A204.1 (cell line): ENCODE measurements at regions not wholly inside any gene's neighbourhood (a gene's known extent, or its start where the extent isn't known, plus 50 kb on each side); places are given as distances from the start of the nearest gene placed in this dataset.

Source experiments
- FAIRE-seq: peaks from 2 replicates; lab custom pipeline; 2012; peaks lifted over from hg19 to GRCh38; lab: Jason Lieb, UNC

DNA sequence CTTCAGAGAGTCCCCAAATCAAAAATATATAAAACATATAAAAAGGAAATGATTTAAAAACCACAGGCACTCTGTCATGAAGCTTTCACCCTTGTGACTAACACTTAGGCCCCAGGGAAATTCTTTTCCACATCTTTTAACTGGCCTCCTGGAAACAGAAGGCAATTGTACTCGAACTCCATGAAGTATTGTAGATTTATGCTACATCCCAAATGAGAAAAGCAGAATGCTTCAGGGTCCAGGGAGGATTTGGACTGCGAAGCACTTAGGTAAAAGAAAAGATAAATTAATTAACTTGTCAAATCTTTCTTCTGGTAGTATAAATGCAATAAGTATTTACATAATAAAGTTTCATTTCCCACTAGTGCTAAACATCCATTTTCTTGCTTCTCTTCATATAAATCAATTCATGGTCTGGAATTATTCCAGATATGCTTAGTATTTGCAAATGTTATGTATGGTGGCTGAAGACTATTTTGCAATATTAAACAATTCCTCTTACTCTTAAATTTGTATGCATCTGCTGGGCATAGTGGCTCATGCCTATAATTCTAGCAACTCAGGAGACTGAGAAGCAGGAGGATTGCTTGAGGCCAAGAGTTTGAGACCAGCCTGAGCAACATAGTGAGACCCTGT is 64.9 kb upstream of the ELL2 start:
- FAIRE-seq: no peak

DNA sequence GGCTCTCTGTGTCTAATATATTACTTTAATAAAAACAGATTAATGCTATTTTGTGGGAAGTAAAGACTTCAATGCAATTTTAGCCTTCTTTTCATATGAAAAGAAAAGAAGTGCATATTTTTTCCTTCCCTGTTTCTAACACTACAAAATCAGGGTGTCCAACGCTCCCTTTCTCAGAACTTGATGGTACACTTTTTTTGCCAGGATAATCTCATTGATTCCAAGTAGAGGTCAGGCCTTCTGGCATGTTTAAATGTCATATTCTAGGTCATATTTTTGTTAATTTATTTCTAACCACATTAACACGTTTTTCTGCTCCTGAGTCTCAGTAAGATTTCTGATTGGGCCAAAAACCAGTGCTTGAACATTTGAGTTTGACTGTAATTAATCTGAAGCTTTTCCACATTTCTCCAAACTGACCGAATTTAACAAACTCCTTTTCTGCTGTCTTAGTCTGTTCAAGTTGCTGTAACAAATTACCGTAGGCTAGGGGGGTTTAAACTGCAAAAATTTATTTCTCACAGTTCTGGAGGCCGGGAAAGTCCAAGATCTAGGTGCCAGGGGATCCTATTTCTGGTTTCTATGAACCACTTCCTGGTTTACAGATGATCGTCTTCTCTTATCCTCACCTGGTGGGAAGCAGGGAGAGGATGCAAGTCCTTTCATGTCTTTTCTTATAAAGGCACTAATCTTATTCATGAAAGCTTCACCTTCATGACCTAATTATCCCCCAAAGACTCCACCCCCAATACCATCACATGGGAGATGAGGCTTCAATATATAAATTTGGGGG is 63.2 kb upstream of the ELL2 start:
- no peak for FAIRE-seq

DNA sequence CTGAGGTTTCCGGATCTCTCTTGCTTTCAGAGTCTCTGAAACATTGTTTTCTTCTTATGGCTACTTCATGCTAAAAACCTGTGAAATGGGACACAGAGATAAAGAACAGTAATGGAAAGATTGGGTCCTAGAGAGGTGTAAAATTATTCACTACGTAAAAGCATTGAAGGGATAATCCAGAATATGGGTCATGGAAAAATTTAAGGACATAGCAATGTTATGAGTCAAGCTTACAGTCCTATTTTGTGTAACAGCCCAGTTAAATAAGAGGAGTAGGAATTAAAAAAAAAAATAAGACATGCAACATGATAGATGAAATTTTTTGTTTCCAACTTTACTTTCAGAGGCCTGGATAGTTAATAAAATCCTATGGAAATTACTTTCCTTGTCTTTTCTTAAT is 61.9 kb upstream of the ELL2 start:
- FAIRE-seq: no peak

DNA sequence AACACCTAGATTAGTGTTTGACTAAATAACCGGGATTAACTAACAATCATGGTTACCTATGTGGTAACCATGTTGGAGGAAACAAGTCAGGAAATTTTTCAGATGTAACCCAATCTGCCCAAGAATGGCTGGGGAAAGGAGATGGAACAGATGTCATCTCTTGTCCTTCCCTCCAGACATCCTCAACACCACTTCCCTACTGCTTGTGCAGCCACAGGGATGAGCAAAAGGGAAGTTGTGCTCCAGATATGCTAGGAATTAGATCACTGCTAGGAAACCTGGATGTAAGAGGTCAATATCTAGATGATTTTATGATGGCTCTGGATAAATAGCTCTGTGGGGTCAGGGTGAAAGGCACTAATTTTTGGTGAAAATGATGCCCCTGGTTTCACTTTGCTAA is 61.3 kb upstream of the ELL2 start:
- no peak for FAIRE-seq

DNA sequence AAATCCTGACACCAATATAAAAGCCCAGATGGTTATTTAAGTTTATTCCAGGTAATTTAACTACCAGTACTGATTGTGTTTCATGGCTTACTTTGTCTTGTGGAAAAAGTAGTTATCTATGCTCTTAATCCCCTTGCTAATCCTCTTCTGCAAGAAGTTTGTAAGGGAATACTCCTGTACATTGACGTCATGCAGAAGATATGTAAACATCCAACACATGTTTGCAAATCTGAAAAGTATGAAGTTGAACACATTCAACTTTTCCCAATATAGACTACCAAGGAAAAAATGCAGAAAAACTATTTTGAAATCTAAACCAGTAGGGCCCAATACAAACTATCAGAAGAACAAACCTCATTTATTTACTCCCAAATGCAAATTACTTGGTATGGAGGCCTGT is 56.3 kb upstream of the ELL2 start:
- no peak for FAIRE-seq

DNA sequence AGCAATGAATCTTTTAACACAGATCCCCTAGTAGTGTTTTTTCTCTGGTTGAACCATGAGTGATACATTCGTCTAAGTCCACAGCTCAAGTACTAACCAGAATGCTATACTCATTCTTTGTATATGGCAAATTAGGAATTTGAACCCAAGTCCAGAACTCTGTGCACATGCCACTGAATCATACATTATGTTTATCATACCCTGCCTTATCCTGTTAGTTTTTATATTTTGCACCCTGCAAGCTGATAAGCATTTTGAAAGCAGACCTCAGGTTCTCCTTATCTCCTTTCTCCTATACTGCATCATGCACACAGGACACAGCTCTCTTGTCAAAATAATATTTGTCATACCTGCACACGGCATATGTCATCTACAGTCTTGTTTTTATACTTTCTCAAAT is 54.6 kb upstream of the ELL2 start:
- FAIRE-seq: no peak

DNA sequence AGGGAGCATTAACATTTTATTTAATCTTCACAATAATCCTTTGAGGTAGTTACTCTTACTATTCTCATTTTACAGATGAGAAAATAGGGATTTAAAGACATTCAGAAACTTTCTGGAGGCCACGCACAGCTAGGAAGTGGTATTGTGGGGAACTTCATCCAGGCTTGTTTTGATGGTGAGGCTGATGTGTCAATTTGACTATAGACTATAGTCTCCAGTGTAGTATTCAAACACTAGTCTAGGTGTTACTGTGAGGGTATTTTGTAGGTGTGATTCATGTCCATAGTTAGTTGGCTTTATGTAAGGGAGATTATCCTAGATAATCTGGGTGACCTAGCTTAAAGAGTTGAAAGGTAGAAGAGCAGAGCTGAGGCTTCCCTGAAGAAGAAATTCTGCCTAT is 54.1 kb upstream of the ELL2 start:
- no peak for FAIRE-seq

DNA sequence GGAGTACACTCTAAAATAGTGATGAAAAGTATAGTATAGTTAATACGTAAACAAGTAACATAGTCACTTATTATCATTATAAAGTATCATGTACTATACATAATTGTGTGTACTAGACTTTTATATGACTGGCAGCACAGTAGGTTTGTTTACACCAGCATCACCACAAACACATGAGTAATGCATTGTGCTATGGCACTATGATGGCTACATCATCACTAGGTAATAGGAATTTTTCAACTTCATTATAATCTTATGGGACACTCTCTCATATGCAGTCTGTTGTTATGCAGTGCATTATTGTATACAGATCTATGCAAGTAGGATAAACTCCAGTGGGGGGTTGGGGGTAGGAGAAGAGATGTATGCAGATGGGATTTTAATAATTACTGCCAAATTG is 52.7 kb upstream of the ELL2 start:
- no peak for FAIRE-seq

DNA sequence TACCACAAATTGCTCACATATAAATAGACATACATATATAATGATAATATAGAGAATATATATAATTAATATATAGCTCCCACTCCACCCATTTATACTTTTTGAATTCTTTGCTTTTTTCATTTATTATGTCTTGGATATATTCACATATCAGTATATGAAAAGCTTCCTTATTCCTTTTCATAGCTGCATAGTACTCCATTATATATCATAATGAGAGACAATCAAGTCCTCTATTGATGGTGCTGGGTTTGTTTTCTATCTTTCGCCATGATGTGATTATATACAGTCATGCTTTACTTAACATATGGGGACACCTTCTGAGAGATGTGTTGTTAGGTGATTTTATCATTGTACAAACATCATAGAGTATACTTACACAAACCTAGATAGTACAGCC is 51.6 kb upstream of the ELL2 start:
- no peak for FAIRE-seq

DNA sequence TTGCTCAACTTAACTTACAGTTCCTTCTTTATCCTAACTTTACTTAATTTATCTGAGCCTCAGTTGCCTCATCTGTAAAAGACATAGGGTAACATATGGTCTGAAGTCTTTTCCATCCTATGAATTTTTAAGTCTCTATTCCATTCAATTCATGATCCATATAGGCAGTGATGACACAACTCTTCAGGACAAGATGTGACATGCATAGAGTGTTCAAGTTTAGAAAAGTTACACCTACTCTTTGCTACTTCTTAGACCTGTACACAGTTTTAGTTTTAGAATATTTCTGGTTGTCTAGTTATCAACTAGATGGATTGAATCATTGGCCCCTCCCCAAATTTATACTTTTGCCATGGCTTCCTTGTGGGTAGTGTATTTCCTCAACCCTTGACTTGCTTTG is 50.7 kb upstream of the ELL2 start:
- FAIRE-seq: no peak
